NCI-H146 treated with DMSO at 0.1 percent for 48 hours (cell line): ENCODE measurements at regions not wholly inside any gene's neighbourhood (a gene's known extent, or its start where the extent isn't known, plus 50 kb on each side); places are given as distances from the start of the nearest gene placed in this dataset.

Experiments used
- DNase-seq: peaks from one replicate; lab custom pipeline; 2025; ENCODE audit not compliant: unreplicated experiment; lab: John Stamatoyannopoulos, UW

GRCh38 chr6:110538416-110539160, 62.2 kb upstream of the SLC22A16 start:
- DNase-seq: no peak

- no peak for DNase-seq
Observed at GRCh38 chr6:110537208-110538123, 61.1 kb upstream of the SLC22A16 start.

GRCh38 chr6:110534731-110535492, 58.5 kb upstream of the SLC22A16 start:
- no peak for DNase-seq

GRCh38 chr6:110532431-110532830, 56.0 kb upstream of the SLC22A16 start:
- DNase-seq: no peak

GRCh38 chr6:110530671-110531070, 54.3 kb upstream of the SLC22A16 start:
- DNase-seq: no peak

GRCh38 chr6:110529907-110530306, 53.5 kb upstream of the SLC22A16 start:
- no peak for DNase-seq

- no peak for DNase-seq
Observed at GRCh38 chr6:110529355-110529754, 52.9 kb upstream of the SLC22A16 start.

- DNase-seq: no peak
Observed at GRCh38 chr6:110528930-110529325, 52.5 kb upstream of the SLC22A16 start.

- DNase-seq: peak; percentile 47
Observed at GRCh38 chr6:110528101-110528929, 51.9 kb upstream of the SLC22A16 start.

- no peak for DNase-seq
Observed at GRCh38 chr6:110527516-110527915, 51.1 kb upstream of the SLC22A16 start.

GRCh38 chr6:110526726-110527125, 50.3 kb upstream of the SLC22A16 start:
- DNase-seq: no peak
